GM12891 (cell line): ENCODE measurements at regions not wholly inside any gene's neighbourhood (a gene's known extent, or its start where the extent isn't known, plus 50 kb on each side); places are given as distances from the start of the nearest gene placed in this dataset.

Experiments used
- DNase-seq: peaks from one replicate; pipeline ENCODE4 v3.0.0; 2011; ENCODE audit warnings: low spot score; ENCODE audit not compliant: insufficient read length
- FAIRE-seq: peaks from 2 replicates; lab custom pipeline; 2011; peaks lifted over from hg19 to GRCh38; lab: Jason Lieb, UNC
- PAX5 ChIP-seq: IDR thresholded peaks from 2 replicates; pipeline ENCODE4 v1.6.1; 2011; ENCODE audit warnings: low read length, moderate library complexity, mild to moderate bottlenecking; ENCODE audit not compliant: insufficient read depth, severe bottlenecking
- POLR2A ChIP-seq: IDR thresholded peaks from 2 replicates; pipeline ENCODE4 v1.6.1; 2011; ENCODE audit warnings: low read depth, low read length, control low read depth
- POLR2AphosphoS5 ChIP-seq: IDR thresholded peaks from 2 replicates; pipeline ENCODE4 v1.6.1; 2011; ENCODE audit warnings: low read depth, low read length, control low read depth
- POU2F2 ChIP-seq: IDR thresholded peaks from 2 replicates; pipeline ENCODE4 v1.6.1; 2011; ENCODE audit warnings: low read depth, mild to moderate bottlenecking, control low read depth, low read length, moderate library complexity
- SPI1 ChIP-seq: IDR thresholded peaks from 2 replicates; pipeline ENCODE4 v1.6.1; 2011; ENCODE audit warnings: low read depth, low read length, control low read depth
- TAF1 ChIP-seq: IDR thresholded peaks from 2 replicates; pipeline ENCODE4 v1.6.1; 2011; ENCODE audit warnings: low read depth, low read length, control low read depth

DNA sequence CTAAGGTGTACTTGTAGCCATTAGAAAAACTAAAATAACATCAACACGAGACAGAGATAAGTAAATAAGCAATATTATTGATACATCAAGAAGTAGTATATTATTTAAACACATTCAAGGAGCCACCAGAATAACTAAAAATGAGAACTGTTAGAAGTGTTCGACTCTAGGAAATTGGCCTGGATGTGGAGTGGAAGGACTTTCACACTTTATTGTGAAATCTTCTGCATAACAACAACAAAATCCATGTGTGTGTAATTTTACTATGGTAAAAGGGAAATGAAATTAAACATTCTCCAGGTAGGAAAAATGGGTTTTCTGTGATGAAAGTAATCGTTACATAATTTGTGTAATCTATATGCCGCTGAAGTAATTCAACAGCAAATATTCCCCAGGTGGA is 96.3 kb upstream of the RNF152 start:
- FAIRE-seq (no peak), DNase-seq (no peak)
- TF ChIP-seq POU2F2 (no peak), TAF1 (no peak), PAX5 (no peak), SPI1 (no peak), POLR2A (no peak), POLR2AphosphoS5 (no peak)

DNA sequence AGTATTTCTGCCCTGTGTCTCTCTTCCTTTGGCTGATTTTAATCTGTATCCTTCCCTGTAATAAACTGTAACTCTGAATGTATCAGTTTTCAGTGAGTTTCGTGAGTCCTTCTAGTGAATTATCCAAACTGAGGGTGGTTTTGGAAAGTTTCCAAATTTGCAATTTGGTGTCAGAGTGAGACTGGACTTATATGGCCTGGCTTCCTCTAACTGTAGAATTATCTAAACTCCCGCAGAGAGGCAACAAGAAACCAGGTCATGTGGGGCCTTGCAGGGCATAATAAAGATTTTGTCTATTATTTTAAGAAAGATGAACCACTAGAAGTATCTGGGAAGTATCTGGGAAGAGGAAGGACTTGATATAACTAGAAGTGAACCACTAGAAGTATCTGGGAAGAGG is 95.3 kb upstream of the RNF152 start:
- DNase-seq, result no peak
- no peak for FAIRE-seq
- TF ChIP-seq POU2F2, result no peak
- TF ChIP-seq SPI1, result no peak
- TF ChIP-seq POLR2A, result no peak
- TF ChIP-seq PAX5, result no peak
- TF ChIP-seq TAF1, result no peak
- TF ChIP-seq POLR2AphosphoS5, result no peak

DNA sequence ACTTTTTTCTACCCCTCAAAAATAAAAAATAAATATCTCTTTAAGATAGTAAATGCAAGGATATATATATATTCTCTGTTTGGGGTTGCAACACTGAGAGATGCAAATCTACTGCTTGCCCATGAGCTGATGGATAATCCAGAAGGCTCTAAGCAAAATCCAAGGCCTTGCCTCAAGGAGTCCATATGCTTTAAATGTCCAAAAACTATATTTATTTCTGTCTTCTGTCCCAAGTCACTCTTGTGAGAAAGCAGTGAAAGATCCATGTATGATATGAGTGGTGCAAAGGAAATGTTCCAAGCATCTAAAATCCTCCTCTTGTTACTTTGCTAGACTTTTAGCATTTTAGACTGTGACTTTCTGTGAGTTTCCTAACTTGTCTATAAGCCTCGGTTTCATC is 92.9 kb upstream of the RNF152 start:
- no peak for TF ChIP-seq SPI1
- TF ChIP-seq TAF1, result no peak
- no peak for TF ChIP-seq POLR2A
- DNase-seq (no peak), FAIRE-seq (no peak)

DNA sequence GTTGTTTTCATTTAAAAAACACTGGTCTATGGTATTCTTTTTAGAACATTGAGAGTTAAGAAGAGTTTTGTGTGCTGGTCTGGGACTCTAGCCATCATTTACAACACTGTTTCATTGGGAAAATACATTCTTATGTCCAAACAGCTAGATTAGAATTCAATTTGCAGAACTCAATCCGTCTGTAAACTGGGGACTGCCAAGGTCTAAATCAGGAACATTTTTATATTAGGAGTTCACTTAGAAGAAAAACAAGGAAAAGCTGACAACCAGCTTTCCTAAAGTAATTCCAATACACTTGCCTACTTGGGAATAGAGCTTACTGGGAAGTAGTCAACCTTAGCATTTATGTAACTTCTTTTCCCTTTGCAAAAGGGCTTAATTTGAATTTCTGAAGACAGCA is 91.5 kb upstream of the RNF152 start:
- no peak for FAIRE-seq
- DNase-seq, result no peak
- TF ChIP-seq POLR2AphosphoS5 (no peak), TAF1 (no peak), SPI1 (no peak), PAX5 (no peak), POLR2A (no peak), POU2F2 (no peak)

DNA sequence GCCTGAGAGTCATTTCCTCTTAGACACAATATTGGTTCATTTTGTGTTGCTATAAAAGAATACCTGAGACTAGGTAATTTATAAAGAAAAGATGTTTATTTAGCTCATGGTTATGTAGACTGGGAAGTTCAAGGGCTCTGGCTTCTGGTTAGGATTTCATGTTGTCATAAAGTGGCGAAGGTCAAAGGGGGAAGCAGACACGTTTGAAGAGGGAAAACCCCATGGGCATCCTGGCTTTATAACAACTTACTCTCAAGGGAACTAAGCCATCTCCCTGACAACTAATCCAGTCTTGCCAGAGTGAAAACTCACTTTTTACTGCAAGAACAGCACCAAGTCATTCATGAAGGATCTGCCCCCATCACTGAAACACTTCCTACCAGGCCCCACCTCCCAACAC is 89.7 kb upstream of the RNF152 start:
- FAIRE-seq (no peak), DNase-seq (no peak)
- TF ChIP-seq TAF1 (no peak), PAX5 (no peak), POLR2AphosphoS5 (no peak), POLR2A (no peak), SPI1 (no peak), POU2F2 (no peak)

DNA sequence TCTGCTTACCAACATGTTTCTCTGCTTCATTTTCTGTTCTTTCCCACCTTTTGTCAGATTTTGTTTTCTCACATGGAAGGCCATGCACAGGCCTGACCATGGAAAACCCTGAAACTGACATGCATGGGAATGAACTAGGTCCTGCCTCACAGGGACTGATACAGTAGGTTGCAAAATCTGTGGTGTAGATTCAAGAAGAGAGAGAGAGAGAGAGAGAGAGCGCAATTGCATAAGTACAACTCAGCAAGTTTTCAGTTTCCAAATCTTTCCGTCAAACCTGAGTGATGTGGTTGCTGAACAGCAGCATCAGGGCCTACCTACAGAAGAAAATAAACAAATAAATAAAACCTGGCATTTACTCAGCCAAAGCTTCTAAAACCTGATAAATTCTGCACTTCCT is 87.5 kb upstream of the RNF152 start:
- no peak for TF ChIP-seq PAX5
- DNase-seq (no peak), FAIRE-seq (no peak)

DNA sequence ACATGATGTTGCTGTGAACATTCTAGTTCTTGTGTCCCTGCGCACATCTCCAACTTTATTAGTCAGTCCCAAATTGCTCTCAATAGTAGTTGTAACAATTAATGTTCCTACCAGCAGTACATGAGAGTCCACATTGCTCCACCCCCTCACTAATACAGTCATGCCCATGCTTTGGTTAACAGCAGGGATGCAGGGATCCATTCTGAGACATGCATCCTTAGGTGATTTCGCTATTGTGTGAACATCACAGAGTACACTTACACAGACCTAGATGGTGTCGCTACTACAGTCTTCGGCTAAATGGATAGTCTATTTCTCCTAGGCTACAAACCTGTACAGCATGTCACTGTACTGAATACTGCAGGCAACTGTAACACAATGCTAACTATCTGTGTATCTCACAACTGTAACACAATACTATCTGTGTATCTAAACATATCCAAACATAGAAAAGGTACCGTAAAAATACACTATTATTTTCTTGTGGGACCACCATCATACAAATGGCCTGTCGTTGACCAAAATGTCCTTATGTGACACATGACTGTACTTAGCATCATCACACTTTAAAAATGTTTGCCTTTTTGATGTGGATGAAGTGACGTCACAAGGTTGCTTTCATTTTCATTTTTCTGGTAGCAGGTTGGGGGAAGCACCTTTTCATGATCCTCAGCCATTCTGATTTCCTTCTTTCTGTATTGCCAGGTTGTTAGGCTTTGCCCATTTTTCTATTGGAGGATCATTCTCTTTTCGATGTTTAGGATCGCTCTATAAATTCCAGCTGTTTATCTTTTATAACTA is 82.9 kb upstream of the RNF152 start:
- TF ChIP-seq SPI1 (no peak), POU2F2 (no peak), PAX5 (no peak), TAF1 (no peak), POLR2A (no peak), POLR2AphosphoS5 (no peak)
- DNase-seq (no peak), FAIRE-seq (peak; percentile 59)

DNA sequence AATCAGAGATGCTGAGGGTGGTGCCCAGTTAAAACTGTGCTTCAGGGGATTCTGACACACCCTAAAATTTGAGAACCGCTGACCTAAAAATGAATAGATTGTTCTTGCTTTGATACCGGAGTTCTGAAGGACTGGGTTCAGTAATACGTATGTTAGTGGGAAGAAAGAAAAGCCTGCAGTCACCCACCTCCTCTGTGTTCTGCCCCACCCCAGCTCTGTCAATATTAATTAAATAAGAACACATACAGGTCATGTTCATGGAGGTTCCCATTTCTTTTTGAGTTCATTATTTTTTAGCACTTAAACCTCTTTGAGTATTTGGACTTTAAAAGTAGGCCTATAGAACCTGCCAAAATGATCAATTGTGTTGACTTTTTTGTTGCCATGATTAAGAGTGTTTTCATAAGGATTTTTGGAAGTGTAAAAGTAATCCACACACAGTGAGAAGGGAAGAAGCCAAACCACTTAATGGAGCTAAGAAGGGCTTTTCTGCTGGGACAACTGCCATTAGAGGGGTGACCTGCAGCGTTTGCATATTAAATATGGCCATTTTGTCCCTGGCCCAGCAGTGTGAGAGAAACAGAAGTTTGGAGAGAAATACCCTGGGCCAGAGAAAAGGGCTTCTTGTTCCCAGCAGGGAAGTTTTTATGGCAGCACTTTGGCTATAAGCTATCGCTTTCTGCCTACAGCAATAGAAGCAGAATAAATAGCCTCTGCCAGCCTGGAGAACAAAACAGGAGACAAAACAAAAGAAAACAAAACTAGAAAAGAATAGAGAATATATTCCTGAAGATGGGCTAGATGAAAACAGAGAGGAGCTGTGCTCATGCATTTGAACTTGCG is 80.7 kb upstream of the RNF152 start:
- FAIRE-seq, result no peak
- no peak for DNase-seq

DNA sequence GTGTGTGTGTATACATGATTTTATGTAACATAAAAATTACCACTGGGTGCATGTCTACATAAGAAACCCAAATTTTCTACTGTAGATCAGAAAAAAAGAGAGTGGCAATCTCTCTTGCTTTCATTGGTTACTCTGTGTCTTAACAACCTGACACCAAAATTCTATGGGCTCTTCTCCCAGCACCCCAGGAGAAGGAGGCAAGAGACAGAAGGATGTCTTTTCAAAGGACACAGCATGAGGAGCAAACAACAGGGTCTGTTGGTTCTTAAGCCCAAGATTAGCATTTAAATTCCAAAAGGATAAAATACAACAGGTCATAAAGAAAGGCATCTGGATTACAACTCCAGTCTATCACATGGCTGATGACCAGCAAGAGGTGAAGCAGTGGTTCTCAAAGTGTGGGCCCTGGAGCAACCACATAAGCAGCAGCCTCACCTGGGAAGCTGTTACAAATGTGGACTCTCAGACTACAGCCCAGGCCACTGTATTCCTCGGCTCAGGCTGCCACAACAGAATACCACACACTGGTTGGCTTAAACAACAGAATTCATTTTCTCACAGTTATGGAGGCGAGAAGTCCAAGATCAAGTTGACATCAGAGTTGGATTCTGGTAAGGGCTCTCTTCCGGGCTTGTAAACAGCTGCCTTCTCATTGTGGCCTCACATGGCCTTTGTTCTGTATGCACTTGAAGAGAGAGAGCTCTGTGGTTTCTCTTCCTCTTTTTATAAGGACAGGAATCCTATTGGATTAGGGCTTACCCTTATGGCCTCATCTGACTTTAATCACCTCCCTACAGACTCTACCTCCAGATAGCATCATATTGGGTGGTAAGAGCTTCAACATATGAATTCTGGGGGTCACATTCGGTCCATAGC is 79.8 kb upstream of the RNF152 start:
- no peak for DNase-seq
- no peak for TF ChIP-seq TAF1
- TF ChIP-seq POU2F2, result no peak
- TF ChIP-seq POLR2AphosphoS5, result no peak
- TF ChIP-seq SPI1, result peak; percentile 93
- no peak for TF ChIP-seq POLR2A
- no peak for TF ChIP-seq PAX5
- no peak for FAIRE-seq

More for the DNA sequence above, 80.7 kb upstream of the RNF152 start:
- TF ChIP-seq PAX5, result no peak
- TF ChIP-seq POLR2AphosphoS5, result no peak
- no peak for TF ChIP-seq SPI1
- no peak for TF ChIP-seq POU2F2
- TF ChIP-seq TAF1, result no peak
- no peak for TF ChIP-seq POLR2A
